M059J (cell line): ENCODE measurements at regions not wholly inside any gene's neighbourhood (a gene's known extent, or its start where the extent isn't known, plus 50 kb on each side); places are given as distances from the start of the nearest gene placed in this dataset.
"Not testable (repeated sequence)": the region's sequence is repeated elsewhere in the genome, so short reads cannot be mapped to it uniquely, and the experiment has no call there.

Source experiments
- DNase-seq: peaks from one replicate; pipeline ENCODE4 v3.0.0-alpha.2; 2012; ENCODE audit warnings: low read depth

GRCh38 chr2:7846607-7847006, 835.2 kb upstream of the ID2 start:
- no peak for DNase-seq

GRCh38 chr2:7847321-7847720, 834.5 kb upstream of the ID2 start:
- DNase-seq, result no peak

GRCh38 chr2:7849027-7849426, 832.8 kb upstream of the ID2 start:
- no peak for DNase-seq

GRCh38 chr2:7849531-7849930, 832.3 kb upstream of the ID2 start:
- no peak for DNase-seq

GRCh38 chr2:7852546-7852945, 829.3 kb upstream of the ID2 start:
- no peak for DNase-seq

GRCh38 chr2:7857904-7858303, 824.0 kb upstream of the ID2 start:
- DNase-seq, result no peak

- DNase-seq, result no peak
Observed at GRCh38 chr2:7858624-7859023, 823.2 kb upstream of the ID2 start.

- no peak for DNase-seq
Observed at GRCh38 chr2:7860693-7861092, 821.2 kb upstream of the ID2 start.

- DNase-seq, result no peak
Observed at GRCh38 chr2:7861910-7862702, 819.8 kb upstream of the ID2 start.

- DNase-seq, result no peak
Observed at GRCh38 chr2:7866104-7866503, 815.8 kb upstream of the ID2 start.

- DNase-seq, result no peak
Observed at GRCh38 chr2:7866825-7867224, 815.0 kb upstream of the ID2 start.

GRCh38 chr2:7867867-7868266, 814.0 kb upstream of the ID2 start:
- DNase-seq, result no peak

- DNase-seq, result no peak
Observed at GRCh38 chr2:7868836-7869235, 813.0 kb upstream of the ID2 start.

GRCh38 chr2:7876445-7876844, 805.4 kb upstream of the ID2 start:
- DNase-seq, result not testable (repeated sequence)

- DNase-seq, result not testable (repeated sequence)
Observed at GRCh38 chr2:7878266-7878665, 803.6 kb upstream of the ID2 start.

GRCh38 chr2:7878786-7879482, 802.9 kb upstream of the ID2 start:
- DNase-seq, result no peak

- no peak for DNase-seq
Observed at GRCh38 chr2:7879483-7879835, 802.4 kb upstream of the ID2 start.

- no peak for DNase-seq
Observed at GRCh38 chr2:7880126-7880525, 801.7 kb upstream of the ID2 start.

GRCh38 chr2:7880566-7880965, 801.3 kb upstream of the ID2 start:
- DNase-seq, result no peak

- DNase-seq, result no peak
Observed at GRCh38 chr2:7881063-7881462, 800.8 kb upstream of the ID2 start.

GRCh38 chr2:7881466-7881865, 800.4 kb upstream of the ID2 start:
- no peak for DNase-seq

GRCh38 chr2:7882296-7882695, 799.6 kb upstream of the ID2 start:
- DNase-seq, result no peak

GRCh38 chr2:7884338-7884737, 797.5 kb upstream of the ID2 start:
- DNase-seq, result no peak

- DNase-seq, result no peak
Observed at GRCh38 chr2:7886666-7887065, 795.2 kb upstream of the ID2 start.
